ENCODE measurements at regions not wholly inside any gene's neighbourhood (a gene's known extent, or its start where the extent isn't known, plus 50 kb on each side); places are given as distances from the start of the nearest gene placed in this dataset.

DNA sequence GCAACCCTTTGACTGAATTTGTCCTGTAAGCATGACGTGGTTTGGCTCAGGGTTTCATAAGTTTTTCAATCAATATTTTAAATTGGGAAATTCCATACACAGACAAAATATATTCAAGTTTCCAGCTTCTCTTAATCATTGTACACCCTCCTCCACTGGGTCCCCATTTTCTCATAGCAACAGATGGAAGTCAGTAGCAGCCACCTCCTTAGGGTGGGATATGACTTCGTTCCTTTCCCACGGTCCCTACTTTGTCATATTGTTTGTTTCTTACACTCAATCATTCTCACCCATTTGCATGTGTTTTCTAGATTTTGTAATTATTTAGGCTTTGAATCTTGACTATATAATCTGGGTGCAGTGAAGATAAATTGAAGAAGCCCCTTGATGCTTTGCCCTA lies 664.5 kb upstream of the IGFBP7 start:
- TF ChIP-seq, protein P1, sequence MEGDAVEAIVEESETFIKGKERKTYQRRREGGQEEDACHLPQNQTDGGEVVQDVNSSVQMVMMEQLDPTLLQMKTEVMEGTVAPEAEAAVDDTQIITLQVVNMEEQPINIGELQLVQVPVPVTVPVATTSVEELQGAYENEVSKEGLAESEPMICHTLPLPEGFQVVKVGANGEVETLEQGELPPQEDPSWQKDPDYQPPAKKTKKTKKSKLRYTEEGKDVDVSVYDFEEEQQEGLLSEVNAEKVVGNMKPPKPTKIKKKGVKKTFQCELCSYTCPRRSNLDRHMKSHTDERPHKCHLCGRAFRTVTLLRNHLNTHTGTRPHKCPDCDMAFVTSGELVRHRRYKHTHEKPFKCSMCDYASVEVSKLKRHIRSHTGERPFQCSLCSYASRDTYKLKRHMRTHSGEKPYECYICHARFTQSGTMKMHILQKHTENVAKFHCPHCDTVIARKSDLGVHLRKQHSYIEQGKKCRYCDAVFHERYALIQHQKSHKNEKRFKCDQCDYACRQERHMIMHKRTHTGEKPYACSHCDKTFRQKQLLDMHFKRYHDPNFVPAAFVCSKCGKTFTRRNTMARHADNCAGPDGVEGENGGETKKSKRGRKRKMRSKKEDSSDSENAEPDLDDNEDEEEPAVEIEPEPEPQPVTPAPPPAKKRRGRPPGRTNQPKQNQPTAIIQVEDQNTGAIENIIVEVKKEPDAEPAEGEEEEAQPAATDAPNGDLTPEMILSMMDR (conservative IDR thresholded peaks at IDR 0.05): no peak
- TF ChIP-seq ZFX (IDR thresholded peaks at IDR 0.05): no peak
